SK-N-SH (cell line): ENCODE measurements at regions not wholly inside any gene's neighbourhood (a gene's known extent, or its start where the extent isn't known, plus 50 kb on each side); places are given as distances from the start of the nearest gene placed in this dataset.

Source experiments
- CTCF ChIA-PET: fragments of 300-600, 350-600 bp; formaldehyde crosslinking; extraction: SDS; loops from one replicate; lab custom pipeline; 2021; lab: Yijun Ruan, JAX
- POLR2A ChIA-PET: fragments of 350-600 bp; sonication (Branson Sonifier 250); formaldehyde crosslinking; extraction: SDS; loops from one replicate; lab custom pipeline; 2020; ENCODE audit warnings: antibody characterized with exemption, inconsistent platforms; lab: Yijun Ruan, JAX
- DNase-seq: peaks from one replicate; pipeline ENCODE4 v3.0.0; 2012
- H2AFZ ChIP-seq: fragments of 200-600 bp; sonication (generic); 2 replicates; pipeline ENCODE4 v1.8.1; 2016; ENCODE audit warnings: antibody characterized with exemption, mild to moderate bottlenecking, low read depth
- H3F3A ChIP-seq: fragments of 200-600 bp; sonication (generic); replicated peaks from 2 replicates; pipeline ENCODE3; 2016; ENCODE audit warnings: antibody characterized with exemption, mild to moderate bottlenecking; ENCODE audit not compliant: insufficient read depth
- H3K27ac ChIP-seq, 2 experiments: fragments of 200-500 bp in 1 of 2; fragments of 200-600 bp in 1 of 2; sonication (Bioruptor generic) in 1 of 2; sonication (generic), shearing (Covaris generic) in 1 of 2; 2 replicates each; pipeline versions ENCODE4 v1.5.1 to v1.6.1; 2014 to 2016; ENCODE audit warnings: low read depth in 2 of 2, inconsistent platforms in 1 of 2, low read length in 1 of 2, mild to moderate bottlenecking in 1 of 2, mixed read lengths in 1 of 2
- H3K27me3 ChIP-seq: fragments of 200-600 bp; sonication (generic), shearing (Covaris generic); 2 replicates; pipeline ENCODE4 v1.6.1; 2016; ENCODE audit warnings: mixed run types; ENCODE audit not compliant: insufficient read depth
- H3K36me3 ChIP-seq, 2 experiments: fragments of 200-500 bp in 1 of 2; fragments of 200-600 bp in 1 of 2; sonication (Bioruptor generic) in 1 of 2; sonication (generic) in 1 of 2; replicated peaks in 1 of 2; 2 replicates each; pipeline versions ENCODE3 to v1.5.1; 2014 to 2016; ENCODE audit warnings: low read length in 1 of 2, mild to moderate bottlenecking in 1 of 2; ENCODE audit not compliant: insufficient read depth in 2 of 2, control insufficient read depth in 1 of 2
- H3K4me1 ChIP-seq, 2 experiments: fragments of 200-500 bp in 1 of 2; fragments of 200-600 bp in 1 of 2; sonication (Bioruptor generic) in 1 of 2; sonication (generic), shearing (Covaris generic) in 1 of 2; 2 replicates each; pipeline versions ENCODE4 v1.5.1 to v1.6.1; 2014 to 2016; ENCODE audit warnings: low read depth in 1 of 2, low read length in 1 of 2, mixed run types in 1 of 2; ENCODE audit not compliant: insufficient read depth in 2 of 2, control insufficient read depth in 1 of 2
- H3K4me2 ChIP-seq: fragments of 200-600 bp; sonication (generic), shearing (Covaris generic); 2 replicates; pipeline ENCODE4 v1.6.1; 2017; ENCODE audit warnings: mixed run types
- H3K4me3 ChIP-seq, 2 experiments: fragments of 200-500 bp in 1 of 2; fragments of 200-600 bp in 1 of 2; sonication (Bioruptor generic) in 1 of 2; sonication (generic), shearing (Covaris generic) in 1 of 2; 2 replicates each; pipeline versions ENCODE4 v1.5.1 to v1.8.1; 2014 to 2016; ENCODE audit warnings: low read depth in 2 of 2, inconsistent platforms in 1 of 2, low read length in 1 of 2, mild to moderate bottlenecking in 1 of 2, mixed read lengths in 1 of 2, moderate library complexity in 1 of 2
- H3K79me2 ChIP-seq: fragments of 200-600 bp; sonication (generic); 2 replicates; pipeline ENCODE4 v1.8.1; 2017; ENCODE audit warnings: mild to moderate bottlenecking; ENCODE audit not compliant: insufficient read depth
- H3K9ac ChIP-seq: fragments of 200-600 bp; sonication (generic); 2 replicates; pipeline ENCODE4 v1.6.1; 2017; ENCODE audit warnings: mixed run types
- H3K9me2 ChIP-seq: fragments of 200-600 bp; sonication (generic); 2 replicates; pipeline ENCODE4 v1.6.1; 2017; ENCODE audit warnings: mixed run types
- H3K9me3 ChIP-seq: fragments of 200-600 bp; sonication (generic); 2 replicates; pipeline ENCODE4 v1.6.1; 2017; ENCODE audit warnings: mixed run types, mild to moderate bottlenecking, moderate library complexity
- H4K20me1 ChIP-seq: fragments of 200-600 bp; sonication (generic); 2 replicates; pipeline ENCODE4 v1.6.1; 2017; ENCODE audit warnings: mild to moderate bottlenecking, mixed run types; ENCODE audit not compliant: insufficient read depth
- ELF1 ChIP-seq: IDR thresholded peaks from 2 replicates; pipeline ENCODE4 v1.4.0; 2012
- EZH2phosphoT487 ChIP-seq: fragments of 200-600 bp; sonication (generic); IDR thresholded peaks from 2 replicates; pipeline ENCODE4 v1.6.1; 2017; ENCODE audit warnings: low read depth, mixed run types, mild to moderate bottlenecking, antibody characterized with exemption, moderate library complexity, borderline replicate concordance
- FOSL2 ChIP-seq: IDR thresholded peaks from 2 replicates; pipeline ENCODE4 v1.4.0; 2012; ENCODE audit warnings: low read depth, mild to moderate bottlenecking, moderate library complexity, borderline replicate concordance
- FOXJ3 ChIP-seq: sonication (generic); formaldehyde crosslinking; IDR thresholded peaks from 2 replicates; pipeline ENCODE4 v1.5.1; 2020; ENCODE audit warnings: mild to moderate bottlenecking, missing genetic modification reagents
- FOXM1 ChIP-seq: IDR thresholded peaks from 2 replicates; pipeline ENCODE4 v1.4.0; 2012; ENCODE audit warnings: low read depth, mild to moderate bottlenecking
- GABPA ChIP-seq: IDR thresholded peaks from 2 replicates; pipeline ENCODE4 v1.4.0; 2012; ENCODE audit warnings: low read depth, mild to moderate bottlenecking
- MAX ChIP-seq: IDR thresholded peaks from 2 replicates; pipeline ENCODE4 v1.4.0; 2012; ENCODE audit warnings: low read depth
- MXI1 ChIP-seq: IDR thresholded peaks from 2 replicates; pipeline ENCODE4 v1.6.1; 2012; ENCODE audit warnings: mild to moderate bottlenecking, low read depth, low read length, improper control_type of control experiment
- NFIC ChIP-seq: IDR thresholded peaks from 2 replicates; pipeline ENCODE4 v1.4.0; 2012; ENCODE audit warnings: borderline replicate concordance
- RCOR1 ChIP-seq: fragments of 150-350 bp; IDR thresholded peaks from 2 replicates; pipeline ENCODE4 v1.6.1; 2017; ENCODE audit warnings: antibody characterized with exemption, low read length
- REST ChIP-seq: IDR thresholded peaks from 2 replicates; pipeline ENCODE4 v1.6.1; 2012; ENCODE audit warnings: mild to moderate bottlenecking, low read depth, low read length, moderate library complexity
- RFX5 ChIP-seq: IDR thresholded peaks from 2 replicates; pipeline ENCODE4 v1.6.1; 2012; ENCODE audit warnings: mild to moderate bottlenecking, improper control_type of control experiment, low read length
- RXRA ChIP-seq: IDR thresholded peaks from 2 replicates; pipeline ENCODE4 v1.4.0; 2012; ENCODE audit warnings: low read depth, mild to moderate bottlenecking, borderline replicate concordance
- TAF1 ChIP-seq: IDR thresholded peaks from 2 replicates; pipeline ENCODE4 v1.6.1; 2012; ENCODE audit warnings: low read depth, mild to moderate bottlenecking, low read length, moderate library complexity, borderline replicate concordance
- TCF12 ChIP-seq: IDR thresholded peaks from 2 replicates; pipeline ENCODE4 v1.4.0; 2012
- TEAD4 ChIP-seq: IDR thresholded peaks from 2 replicates; pipeline ENCODE4 v1.4.0; 2012; ENCODE audit warnings: mild to moderate bottlenecking, borderline replicate concordance; ENCODE audit not compliant: insufficient read depth
- USF2 ChIP-seq: fragments of 150-350 bp; IDR thresholded peaks from 2 replicates; pipeline ENCODE4 v1.6.1; 2017; ENCODE audit warnings: antibody characterized with exemption, low read length, low read depth, borderline replicate concordance
- YY1 ChIP-seq: IDR thresholded peaks from 2 replicates; pipeline ENCODE4 v1.4.0; 2012; ENCODE audit warnings: low read depth, mild to moderate bottlenecking
- WGBS: methylation state at CpG from one replicate; pipeline ENCODE4 v1.1.6; 2017; ENCODE audit warnings: low lambda C conversion rate; 5-methylcytosine and 5-hydroxymethylcytosine counted together
- TF ChIP-seq, protein P1 (sequence below): fragments of 200-600 bp; sonication (generic); IDR thresholded peaks from 2 replicates; pipeline ENCODE4 v1.6.1; 2017; ENCODE audit warnings: antibody characterized with exemption, mild to moderate bottlenecking, moderate library complexity
- TF ChIP-seq, protein P2 (sequence below): IDR thresholded peaks from 2 replicates; pipeline ENCODE4; 2012

DNA sequence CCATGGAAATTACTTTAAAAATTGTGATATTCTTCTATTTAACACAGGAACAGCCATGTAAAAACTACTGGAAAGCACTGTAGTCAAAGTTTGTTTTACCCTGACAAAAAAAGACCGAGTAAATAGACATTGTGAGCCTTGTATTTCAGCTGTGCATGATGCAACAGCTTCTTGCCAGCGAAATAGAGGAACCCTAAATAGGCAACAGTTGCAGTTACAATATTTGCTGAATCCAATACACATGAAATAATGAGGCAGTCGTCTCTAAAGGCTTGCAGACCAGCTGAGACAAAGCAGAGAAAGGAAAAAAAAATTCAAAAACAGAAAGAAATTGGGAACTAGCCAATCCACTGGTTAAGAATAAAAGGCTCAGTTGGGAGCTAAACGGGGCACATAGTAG, 1001.1 kb downstream of the OLFM4 start:
- H3K9me3 ChIP-seq = no peaks in the 10 kb centered on the region
- no peak for DNase-seq
- ChIA-PET CTCF (no interaction called here), POLR2A (no interaction called here)
- H3K4me2 ChIP-seq = no peak overlapping the region
- WGBS = 2% methylated on average over 4 of the region's 4 CpGs
- no peaks in the 10 kb centered on the region; a peak in 1 of 4 replicates for H3K4me1 ChIP-seq
- no peak overlapping the region for H2AFZ ChIP-seq
- H3K27me3 ChIP-seq = no peaks in the 10 kb centered on the region
- no peaks in the 10 kb centered on the region for H3K9me2 ChIP-seq
- no peaks in the 10 kb centered on the region for H3K79me2 ChIP-seq
- no peak overlapping the region for H3K9ac ChIP-seq
- TF ChIP-seq EZH2phosphoT487 (no peak), NFIC (no peak), FOSL2 (no peak)
- TF ChIP-seq, protein P1, sequence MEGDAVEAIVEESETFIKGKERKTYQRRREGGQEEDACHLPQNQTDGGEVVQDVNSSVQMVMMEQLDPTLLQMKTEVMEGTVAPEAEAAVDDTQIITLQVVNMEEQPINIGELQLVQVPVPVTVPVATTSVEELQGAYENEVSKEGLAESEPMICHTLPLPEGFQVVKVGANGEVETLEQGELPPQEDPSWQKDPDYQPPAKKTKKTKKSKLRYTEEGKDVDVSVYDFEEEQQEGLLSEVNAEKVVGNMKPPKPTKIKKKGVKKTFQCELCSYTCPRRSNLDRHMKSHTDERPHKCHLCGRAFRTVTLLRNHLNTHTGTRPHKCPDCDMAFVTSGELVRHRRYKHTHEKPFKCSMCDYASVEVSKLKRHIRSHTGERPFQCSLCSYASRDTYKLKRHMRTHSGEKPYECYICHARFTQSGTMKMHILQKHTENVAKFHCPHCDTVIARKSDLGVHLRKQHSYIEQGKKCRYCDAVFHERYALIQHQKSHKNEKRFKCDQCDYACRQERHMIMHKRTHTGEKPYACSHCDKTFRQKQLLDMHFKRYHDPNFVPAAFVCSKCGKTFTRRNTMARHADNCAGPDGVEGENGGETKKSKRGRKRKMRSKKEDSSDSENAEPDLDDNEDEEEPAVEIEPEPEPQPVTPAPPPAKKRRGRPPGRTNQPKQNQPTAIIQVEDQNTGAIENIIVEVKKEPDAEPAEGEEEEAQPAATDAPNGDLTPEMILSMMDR = no peak
- no peaks in the 10 kb centered on the region for H3F3A ChIP-seq
- H3K36me3 ChIP-seq = no peaks in the 10 kb centered on the region
- H3K27ac ChIP-seq = no peak overlapping the region
- no peaks in the 10 kb centered on the region for H4K20me1 ChIP-seq
- no peak overlapping the region for H3K4me3 ChIP-seq

- CTCF ChIA-PET = no interaction called here
- 31% methylated on average over 5 of the region's 6 CpGs for WGBS
Observed at GRCh38 chr13:54033323-54033861, 1004.8 kb downstream of the OLFM4 start.

More at GRCh38 chr13:54033323-54033861, 1004.8 kb downstream of the OLFM4 start:
- no peak overlapping the region for H3K4me2 ChIP-seq
- H3K9ac ChIP-seq = no peak overlapping the region
- TF ChIP-seq FOXJ3 (CRISPR knock-in tag) (no peak), EZH2phosphoT487 (no peak), TAF1 (no peak), TEAD4 (no peak), FOSL2 (no peak), TCF12 (no peak), MAX (no peak), GABPA (no peak), REST (no peak), YY1 (no peak), ELF1 (no peak), RFX5 (no peak), RXRA (no peak), USF2 (no peak), MXI1 (no peak), FOXM1 (no peak), RCOR1 (no peak)
- TF ChIP-seq, protein P2, sequence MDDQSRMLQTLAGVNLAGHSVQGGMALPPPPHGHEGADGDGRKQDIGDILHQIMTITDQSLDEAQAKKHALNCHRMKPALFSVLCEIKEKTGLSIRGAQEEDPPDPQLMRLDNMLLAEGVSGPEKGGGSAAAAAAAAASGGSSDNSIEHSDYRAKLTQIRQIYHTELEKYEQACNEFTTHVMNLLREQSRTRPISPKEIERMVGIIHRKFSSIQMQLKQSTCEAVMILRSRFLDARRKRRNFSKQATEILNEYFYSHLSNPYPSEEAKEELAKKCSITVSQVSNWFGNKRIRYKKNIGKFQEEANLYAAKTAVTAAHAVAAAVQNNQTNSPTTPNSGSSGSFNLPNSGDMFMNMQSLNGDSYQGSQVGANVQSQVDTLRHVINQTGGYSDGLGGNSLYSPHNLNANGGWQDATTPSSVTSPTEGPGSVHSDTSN = no peak
- no peaks in the 10 kb centered on the region for H3K79me2 ChIP-seq
- DNase-seq = no peak
- H3K27me3 ChIP-seq = no peaks in the 10 kb centered on the region
- H4K20me1 ChIP-seq = no peaks in the 10 kb centered on the region
- H3K27ac ChIP-seq = no peak overlapping the region
- H2AFZ ChIP-seq = no peak overlapping the region
- no peaks in the 10 kb centered on the region for H3F3A ChIP-seq
- POLR2A ChIA-PET = no interaction called here
- no peak overlapping the region for H3K4me3 ChIP-seq
- no peaks in the 10 kb centered on the region; a peak in 1 of 4 replicates for H3K4me1 ChIP-seq
- no peaks in the 10 kb centered on the region for H3K36me3 ChIP-seq
- no peaks in the 10 kb centered on the region for H3K9me2 ChIP-seq
- H3K9me3 ChIP-seq = 0 out of 2 replicates have a peak, but pooled peaks cover 3% of the 10 kb centered on the region
